HG02852 (cell line): ENCODE measurements at regions not wholly inside any gene's neighbourhood (a gene's known extent, or its start where the extent isn't known, plus 50 kb on each side); places are given as distances from the start of the nearest gene placed in this dataset.

Source experiments
- ATAC-seq: cut with Tn5 transposase; IDR thresholded peaks from one replicate; pipeline ENCODE4 v1.9.1; 2021; ENCODE audit warnings: mild to moderate bottlenecking, moderate library complexity; ENCODE audit not compliant: unreplicated experiment

DNA sequence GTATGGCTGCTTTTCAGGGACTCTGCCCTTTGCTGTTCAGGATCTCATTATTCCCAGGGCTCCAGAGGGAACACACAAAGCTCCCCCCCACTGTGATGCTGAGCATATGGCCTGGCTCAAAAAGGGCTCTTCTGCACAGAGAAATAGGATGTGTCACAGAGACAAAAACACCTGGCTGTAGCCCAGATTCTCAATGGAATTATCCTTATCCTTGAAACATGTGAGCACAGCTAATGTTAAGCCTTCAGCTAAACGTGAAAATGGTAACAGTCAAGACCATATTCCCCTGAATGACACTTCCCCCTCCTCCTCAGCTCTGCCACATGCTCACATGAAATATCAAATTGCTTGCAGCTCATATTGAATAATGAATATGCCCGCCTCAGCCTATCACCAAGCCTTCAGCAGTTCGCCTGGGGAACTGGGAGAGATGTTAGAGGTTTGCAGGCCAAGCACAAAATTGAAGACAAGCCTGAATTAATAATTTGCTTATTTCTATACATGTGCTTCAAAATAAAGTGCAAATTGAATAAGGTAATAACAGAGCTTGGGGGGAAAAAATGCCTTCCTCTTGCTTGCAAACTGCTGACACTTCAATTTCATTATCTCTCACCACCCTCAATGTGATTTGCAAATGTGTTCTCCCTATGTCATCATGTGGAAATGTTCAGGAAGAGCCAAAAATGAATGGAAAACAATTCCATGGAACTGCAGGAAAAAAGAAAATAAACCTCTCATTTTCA is 181.0 kb upstream of the HNRNPA3 start:
- ATAC-seq: no peak

DNA sequence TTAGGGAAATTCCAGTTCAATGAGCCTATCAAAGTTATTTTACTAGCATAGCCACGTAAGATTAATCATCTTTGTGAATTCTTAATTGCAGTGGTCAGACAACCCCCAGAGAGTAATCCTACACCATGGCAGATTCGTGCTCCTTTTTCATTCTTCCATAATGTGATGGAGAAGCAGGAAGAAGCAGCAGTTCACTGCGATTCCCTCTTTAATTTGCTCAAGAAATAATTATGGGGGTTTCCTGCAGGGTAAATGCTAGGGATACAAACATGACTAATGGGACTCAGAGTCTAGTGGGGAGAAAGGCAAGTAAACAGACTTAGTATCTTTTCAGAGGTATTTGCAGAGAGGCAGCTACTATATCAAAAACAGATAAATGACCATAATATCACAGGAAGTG is 175.8 kb upstream of the HNRNPA3 start:
- ATAC-seq: no peak

DNA sequence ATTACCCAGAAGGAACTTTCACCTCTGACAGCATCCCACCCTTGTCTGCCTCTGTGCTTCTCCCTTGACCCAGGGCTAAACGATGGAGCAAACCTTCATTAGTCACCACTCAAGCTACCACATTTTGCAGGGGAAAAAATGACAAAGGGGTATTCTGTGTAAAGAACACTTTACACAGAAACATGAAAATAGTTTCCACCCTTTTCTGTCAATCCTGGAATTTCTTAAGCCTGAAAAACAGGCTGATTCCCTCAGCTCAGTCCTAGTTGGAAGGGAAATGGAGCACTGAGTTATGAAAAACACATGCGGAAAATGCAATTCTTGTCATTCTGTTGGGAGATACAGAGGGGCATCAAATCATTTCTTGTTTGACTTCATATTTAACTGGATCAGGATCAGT is 175.0 kb upstream of the HNRNPA3 start:
- no peak for ATAC-seq

DNA sequence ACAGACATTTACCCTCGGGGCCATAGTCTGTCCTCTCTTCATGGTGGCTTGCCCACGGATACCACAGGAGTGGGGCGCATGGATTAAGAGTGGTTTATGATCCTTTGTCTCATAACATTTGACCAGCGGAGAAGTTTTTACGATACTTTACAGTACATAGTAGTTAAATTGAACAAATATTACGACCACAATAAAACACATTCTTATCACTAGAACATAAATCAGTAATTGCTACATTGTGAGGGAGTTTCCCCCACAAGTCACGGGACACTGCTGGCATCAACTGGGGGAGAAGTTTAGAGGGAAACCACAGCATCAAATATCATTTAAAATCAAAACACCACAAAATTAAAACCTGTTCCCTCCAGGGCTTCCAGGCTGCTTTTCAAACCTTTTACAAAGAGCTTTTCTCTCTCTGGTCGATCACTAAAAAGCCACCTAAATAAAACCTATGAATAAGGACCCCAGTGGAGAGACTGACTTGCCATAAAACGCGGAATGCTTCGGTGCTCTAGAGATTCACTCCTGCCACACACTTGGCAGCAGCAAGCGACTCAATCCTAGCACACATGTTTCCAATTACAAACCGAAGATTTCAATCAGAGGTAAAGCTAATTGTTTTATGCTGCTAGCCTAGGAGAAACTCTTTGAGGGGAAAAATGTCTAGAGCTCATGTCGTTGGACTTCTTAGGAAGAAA is 173.7 kb upstream of the HNRNPA3 start:
- ATAC-seq: no peak

DNA sequence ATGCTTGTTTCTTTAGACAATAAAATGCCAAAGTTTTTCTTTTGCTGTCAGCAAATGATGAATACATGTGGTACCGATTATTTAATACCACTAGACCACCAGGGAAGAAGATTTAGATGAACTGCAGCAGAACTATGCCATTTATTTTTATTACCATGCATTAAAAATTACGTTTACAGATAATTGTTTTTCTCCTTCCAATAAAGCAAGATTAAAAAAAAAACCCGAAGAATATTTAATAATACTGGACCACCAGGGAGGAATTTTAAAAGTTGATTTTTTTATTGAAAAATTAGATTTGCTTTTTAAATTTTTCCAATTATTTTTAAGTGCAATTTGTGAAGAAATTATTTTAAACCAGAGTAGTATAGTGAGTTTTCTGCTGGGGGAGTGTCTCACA is 170.3 kb upstream of the HNRNPA3 start:
- no peak for ATAC-seq

DNA sequence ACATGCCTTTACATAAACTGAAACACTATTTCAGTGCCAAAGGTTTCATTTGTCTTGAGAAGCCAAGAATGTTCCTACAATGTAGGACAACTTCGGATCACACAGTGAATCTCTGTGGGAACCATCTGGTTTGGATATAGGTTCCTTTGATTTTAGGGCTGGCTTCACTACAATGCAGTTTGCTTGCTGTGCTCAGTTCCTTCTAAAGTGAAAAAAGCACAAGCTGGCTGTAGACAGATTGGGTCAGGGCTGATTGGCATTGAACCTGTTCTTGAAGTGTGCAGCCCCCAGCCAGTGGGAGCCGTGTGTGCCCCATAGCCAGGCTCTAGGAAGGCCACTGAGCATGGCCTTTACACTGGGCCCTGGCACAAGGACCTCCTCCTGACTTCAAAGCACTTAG is 167.9 kb upstream of the HNRNPA3 start:
- no peak for ATAC-seq

DNA sequence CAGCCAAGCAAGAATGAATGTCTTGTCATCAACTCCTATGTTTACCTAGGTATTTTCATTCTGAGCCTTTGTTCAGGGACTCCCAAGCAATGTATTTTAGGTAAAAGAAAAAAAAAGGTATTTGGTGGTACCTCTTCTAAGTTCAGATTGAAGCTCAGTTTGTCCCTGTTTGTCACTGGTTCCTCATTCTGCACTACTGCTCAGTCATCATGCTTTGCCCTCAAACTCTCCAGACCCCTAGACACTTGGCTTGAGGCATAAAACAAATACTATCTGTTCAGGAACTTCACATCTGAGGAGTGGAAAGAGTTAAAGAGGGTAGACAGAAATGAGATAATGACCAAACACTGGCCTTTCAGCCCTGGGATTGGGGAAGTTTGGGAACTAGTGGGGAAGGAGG is 163.6 kb upstream of the HNRNPA3 start:
- no peak for ATAC-seq

DNA sequence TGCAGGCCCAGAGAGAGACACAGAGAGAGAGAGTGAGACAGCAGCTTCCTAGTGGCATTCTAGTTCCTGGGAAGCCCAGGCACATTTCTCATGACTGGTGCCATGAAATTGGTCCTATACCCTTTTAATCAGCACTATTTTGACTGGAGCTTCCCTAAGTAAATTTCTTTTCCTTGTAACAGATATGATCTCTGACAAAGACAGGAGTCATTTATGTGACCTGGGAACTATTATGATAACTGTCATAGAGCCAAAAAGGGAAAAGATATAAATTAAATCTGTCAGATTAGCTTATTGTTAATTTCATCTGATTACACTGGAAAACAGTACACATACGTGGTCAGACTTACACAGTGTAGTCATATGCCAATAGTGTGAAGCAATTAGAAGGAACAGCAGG is 161.3 kb upstream of the HNRNPA3 start:
- ATAC-seq: no peak

DNA sequence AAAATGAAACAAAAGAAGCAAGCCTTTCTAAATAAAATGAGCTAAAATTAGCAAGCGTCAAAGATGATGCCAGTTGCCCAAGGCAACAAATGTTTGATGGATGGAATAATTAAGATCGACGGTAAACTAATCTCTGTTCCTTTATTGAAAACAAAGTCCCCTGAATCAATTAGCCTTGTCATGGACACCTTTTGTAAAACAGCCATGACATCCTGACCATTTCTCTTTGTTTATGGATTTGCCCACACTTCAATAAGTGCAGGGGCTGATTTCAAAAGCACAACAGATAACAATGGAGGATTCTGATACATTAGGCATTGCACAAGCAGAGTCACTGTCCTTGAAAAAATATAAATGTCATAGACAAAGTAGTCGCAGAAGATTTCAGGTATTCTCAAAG is 160.1 kb upstream of the HNRNPA3 start:
- no peak for ATAC-seq

DNA sequence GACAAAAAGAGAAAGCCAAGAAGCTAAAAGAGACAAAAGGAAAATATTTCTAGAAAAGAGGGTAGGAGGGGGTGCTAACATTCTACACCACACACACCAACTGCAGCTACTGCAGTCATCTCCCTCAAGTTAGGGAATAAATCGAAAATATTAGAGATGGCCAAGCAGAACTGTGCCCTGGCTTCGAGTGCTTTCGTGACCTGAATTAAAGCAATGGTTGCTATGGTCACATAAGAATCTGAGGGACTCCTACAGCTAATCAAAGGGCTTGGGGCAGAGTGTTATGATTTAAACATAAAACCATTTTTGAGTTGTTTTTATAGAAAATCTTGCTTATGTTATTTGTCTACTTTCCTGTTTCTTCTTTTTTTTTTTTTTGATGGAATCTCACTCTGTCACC is 159.6 kb upstream of the HNRNPA3 start:
- no peak for ATAC-seq

DNA sequence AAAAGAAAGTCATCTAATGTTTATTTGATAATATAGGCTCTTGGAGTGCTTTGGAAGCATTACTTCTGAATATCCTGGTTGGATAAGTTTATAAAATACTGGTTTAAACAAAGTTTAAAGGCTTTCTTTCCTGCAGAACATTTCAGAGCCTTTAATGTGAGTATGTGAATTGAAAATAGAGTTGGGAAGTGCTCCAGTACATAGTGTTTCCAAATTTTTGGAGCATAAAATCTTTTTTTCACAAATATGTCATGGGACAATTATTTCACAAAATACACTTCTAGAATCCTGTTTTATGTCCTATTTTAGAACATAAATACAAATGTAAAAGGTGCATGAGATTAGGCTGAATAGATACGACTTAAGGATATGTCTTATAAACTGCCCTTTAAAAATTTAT is 158.9 kb upstream of the HNRNPA3 start:
- ATAC-seq: no peak

DNA sequence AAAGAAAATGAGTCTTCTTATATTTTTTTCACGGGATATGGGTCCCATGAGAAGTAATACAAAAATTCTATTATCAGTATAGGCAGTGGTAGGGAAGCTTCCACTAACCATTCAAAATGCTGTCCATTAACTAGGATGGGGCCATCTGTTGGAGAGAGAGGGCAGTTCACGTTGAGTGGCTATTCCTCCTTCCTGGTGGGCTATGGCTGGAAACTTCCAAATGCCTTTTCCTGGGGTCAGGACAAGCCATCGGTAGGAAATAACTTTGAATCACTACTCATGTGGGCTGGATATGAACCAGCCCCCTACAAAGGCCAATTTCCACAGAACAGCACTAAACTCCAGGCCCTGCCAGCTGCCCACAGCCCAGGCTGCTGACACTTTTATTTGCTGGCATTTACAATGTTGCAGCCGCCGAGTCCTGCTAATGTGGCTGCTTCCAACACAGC is 156.1 kb upstream of the HNRNPA3 start:
- ATAC-seq: no peak

DNA sequence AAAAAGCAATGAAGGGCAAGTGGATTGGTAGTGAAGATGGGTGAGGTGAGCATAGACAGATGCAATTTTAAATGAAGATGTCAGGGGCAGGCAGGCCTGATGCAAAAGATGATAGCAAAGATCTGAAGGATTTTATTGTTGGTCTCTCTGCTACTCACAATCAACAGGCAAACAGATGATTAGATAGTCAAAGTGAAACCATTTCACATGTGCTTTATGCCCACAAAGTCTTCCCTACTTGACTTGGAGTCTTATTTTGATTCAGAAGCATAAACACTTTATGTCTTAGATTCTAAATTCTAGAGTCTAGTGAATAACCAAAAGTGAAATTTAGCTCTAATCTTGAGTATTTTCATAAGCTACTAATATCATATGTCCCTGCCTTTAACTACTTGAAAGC is 153.8 kb upstream of the HNRNPA3 start:
- peak; percentile 79 for ATAC-seq

DNA sequence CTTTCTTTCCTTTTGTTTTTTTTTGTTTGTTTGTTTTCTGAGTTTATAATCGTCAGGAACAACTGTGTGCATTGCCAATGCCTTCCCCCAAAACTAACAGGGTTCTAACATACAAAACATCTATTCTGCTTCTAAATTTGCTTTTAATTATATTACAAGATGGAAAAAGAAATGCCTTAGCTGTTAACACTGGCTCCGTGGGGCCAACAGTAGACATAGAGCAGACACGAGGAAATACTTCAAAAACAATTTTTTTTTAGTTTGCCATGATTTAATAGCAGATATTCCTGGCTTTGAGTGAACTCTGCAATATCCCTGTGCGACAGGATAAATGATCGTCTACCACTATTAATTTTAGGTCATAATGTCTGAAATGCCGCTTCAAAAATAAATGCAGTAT is 153.3 kb upstream of the HNRNPA3 start:
- ATAC-seq: no peak

DNA sequence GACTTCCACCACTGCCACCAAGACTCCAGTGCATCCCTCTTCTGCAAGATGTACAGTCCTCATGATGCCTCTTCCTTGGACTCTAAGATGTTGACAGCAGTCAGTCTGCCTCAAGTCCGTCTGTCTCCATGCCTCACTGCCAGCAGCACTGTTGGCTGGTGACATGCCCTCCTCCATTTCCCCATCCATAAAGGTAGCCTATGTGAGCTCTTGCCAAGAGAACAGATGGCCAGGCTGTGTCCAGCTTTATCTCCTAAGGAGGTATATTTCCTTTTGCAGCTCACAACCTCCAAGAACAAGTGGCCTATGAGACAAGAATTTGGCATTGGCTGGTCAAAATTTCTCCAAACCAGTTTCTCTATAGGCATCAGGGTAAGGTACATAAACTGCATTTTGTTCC is 149.3 kb upstream of the HNRNPA3 start:
- ATAC-seq: no peak

DNA sequence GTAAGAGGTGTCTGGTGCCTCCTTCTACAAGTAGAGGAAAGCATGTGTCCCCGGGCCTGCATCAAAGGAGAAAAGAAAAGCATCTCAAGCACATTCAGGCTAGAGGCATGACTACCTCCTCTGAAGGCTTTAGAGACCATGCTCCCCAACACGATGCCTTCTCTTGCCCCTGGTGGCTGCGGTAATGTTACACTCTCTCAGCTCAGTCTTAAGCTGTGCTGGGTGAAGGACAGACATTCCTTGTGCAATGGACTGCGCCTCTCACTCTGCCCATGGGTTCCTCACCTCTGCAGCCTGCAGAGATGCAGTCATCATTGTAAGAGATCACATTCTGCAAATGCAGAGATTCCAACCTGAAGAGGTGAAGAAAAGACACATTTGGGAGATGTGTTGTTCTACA is 148.2 kb upstream of the HNRNPA3 start:
- no peak for ATAC-seq

DNA sequence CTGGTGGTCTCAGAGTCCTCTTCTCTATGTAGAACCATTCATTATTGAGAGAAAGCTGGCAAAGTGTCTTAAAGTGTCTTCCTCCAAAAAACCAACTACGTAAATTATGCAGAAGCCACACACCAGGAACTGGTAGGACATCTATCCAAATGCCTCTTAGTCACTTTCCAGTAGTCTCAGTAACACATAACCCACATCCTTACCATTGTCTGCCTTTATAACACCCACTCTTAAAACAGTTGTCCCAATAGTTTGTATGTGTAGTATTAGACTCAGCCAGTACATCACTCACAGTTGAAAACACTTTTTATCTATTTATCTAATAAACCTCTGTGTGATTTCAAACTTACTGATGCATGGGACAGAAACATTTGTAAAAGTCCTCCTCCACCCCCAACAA is 143.6 kb upstream of the HNRNPA3 start:
- no peak for ATAC-seq

DNA sequence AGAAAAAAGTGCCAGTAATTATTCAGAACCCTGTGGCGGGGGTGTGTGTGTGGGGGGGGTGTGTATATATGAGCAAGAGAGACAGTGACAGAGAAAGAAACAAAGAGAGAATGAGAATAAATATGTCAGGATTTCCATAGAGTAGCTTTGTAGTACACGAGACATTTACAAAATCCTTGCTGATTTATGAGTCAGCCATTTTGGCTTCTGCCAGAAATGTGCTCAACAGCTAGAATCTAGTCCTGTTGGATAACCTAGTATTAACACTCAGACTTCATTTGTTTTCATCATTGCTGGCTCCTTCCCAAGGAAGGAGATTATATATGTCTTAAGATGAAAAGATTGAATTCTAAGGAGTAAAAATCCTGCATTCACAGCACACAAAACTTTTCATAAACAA is 140.5 kb upstream of the HNRNPA3 start:
- no peak for ATAC-seq

DNA sequence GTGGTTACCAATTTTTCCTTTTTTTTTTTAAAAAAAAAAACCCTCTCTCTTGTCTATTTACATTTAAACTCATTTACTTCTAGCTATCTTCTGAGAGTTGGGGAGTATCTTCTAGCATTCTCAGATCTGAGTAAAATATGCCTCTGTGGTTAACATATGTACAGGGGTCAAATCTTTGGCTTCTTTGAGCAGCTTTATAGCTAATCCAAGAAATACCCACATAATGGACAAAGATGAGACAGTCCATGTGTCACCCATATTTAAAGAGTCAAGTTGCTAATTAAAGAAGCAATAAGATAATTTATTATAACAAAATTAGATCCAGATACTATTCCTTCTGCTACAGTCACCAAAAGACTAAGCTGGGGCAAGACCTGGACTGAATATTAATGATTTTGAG is 139.0 kb upstream of the HNRNPA3 start:
- no peak for ATAC-seq

DNA sequence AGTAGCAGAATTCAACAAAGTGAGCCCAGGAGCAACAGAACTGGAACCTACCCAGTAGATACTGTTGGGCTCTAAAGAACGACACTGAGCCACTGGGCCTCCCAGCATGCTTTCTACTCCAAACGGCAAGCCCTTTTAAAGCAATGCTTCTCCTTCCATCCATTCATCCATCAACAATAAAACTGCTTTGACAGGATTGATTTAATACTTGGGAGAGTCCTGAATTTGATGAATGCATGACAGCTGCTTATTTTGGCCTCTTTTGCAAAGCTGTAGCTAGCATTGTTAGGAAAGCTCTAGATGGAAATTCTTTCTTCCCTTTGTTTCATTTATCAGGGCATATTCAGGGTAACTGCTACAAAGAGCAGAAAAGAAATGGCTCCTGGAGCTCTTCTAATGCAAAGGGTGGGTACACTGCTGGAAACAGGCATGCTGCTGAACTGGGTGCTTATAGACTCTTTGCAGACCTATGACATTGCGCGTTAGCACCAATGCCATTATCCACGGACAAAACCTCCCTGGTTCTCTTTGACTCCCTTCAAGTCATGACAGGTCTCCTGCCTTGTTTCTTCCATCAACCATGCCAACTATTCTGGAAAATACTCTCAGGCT is 138.4 kb upstream of the HNRNPA3 start:
- ATAC-seq: no peak

DNA sequence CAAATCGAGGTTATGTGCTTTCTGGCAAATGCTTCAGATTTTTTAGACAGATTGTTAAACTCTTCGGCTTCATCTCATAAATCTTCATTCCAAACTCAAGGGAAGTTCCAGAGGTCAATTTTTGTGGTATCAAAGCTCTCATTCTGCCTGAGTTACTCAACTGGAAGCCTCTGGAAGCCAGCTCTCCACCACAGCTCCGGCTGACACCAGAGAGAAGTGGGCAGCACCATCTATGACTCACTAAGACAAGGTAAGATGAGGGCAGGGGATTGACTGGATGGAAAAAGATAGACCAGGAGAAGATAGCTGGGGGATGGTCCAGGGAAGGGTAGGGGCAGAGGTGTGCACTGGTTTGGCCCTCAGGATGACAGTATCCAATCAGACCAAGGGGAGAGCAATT is 137.3 kb upstream of the HNRNPA3 start:
- no peak for ATAC-seq

DNA sequence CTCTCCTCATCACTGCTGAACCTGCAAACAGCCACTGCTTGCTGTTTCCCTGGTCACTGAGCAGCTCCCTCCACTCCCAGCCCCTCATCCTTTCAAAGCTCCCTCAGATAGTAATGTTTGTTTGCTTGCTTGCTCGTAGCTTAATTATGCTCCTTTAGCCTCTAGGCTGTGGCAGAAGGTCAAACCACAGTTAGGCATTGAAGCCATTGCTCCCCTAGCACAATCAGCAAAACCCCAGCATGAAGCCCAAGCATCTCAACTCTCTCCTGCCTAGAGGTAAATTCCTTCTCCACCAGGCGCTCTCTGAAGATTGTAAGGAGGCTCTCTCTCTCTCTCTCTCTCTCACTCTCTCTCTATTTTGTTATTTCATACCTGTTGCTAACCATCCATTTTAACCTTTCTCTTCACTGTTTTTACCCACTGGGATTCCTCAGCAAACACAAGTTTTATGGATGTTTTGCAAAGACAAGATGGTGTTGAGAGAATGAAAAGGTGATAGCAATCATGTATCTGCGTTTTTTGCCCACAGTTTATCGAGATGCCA is 135.9 kb upstream of the HNRNPA3 start:
- no peak for ATAC-seq
